Upper lobe of left lung (tissue), 6 donors: ENCODE measurements at regions not wholly inside any gene's neighbourhood (a gene's known extent, or its start where the extent isn't known, plus 50 kb on each side); places are given as distances from the start of the nearest gene placed in this dataset.

Experiments used
- ATAC-seq, 2 donors: fragments of 200-7000 bp; cut with Tn5 transposase; one replicate each; pipeline ENCODE4 v1.9.1; 2022; ENCODE audit warnings: mild to moderate bottlenecking in 2 of 2, moderate library complexity in 2 of 2; ENCODE audit not compliant: low FRiP score in 2 of 2
- DNase-seq, 2 donors: peaks; one replicate each; pipeline ENCODE4 v3.0.0-alpha.2; 2019 to 2020
- H3K27ac ChIP-seq, 4 donors: fragments of 200-600 bp; sonication (generic); one replicate each; pipeline ENCODE4 v1.5.1; 2016 to 2019
- H3K27me3 ChIP-seq, 4 donors: fragments of 200-600 bp; sonication (generic); one replicate each; pipeline ENCODE4 v1.5.1; 2017 to 2019
- H3K36me3 ChIP-seq, 4 donors: fragments of 200-600 bp; sonication (generic); one replicate each; pipeline ENCODE4 v1.5.1; 2016 to 2019
- H3K4me1 ChIP-seq, 4 donors: fragments of 200-600 bp; sonication (generic); one replicate each; pipeline ENCODE4 v1.5.1; 2018 to 2019
- H3K4me3 ChIP-seq, 4 donors: fragments of 200-600 bp; sonication (generic); one replicate each; pipeline ENCODE4 v1.5.1; 2017 to 2019; ENCODE audit warnings: mild to moderate bottlenecking in 2 of 4, moderate library complexity in 1 of 4
- H3K9me3 ChIP-seq, 4 donors: fragments of 200-600 bp; sonication (generic); one replicate each; pipeline ENCODE4 v1.5.1; 2018 to 2019
- EP300 ChIP-seq, 4 donors: sonication (generic); formaldehyde crosslinking; IDR thresholded peaks; one replicate each; pipeline ENCODE4 v1.5.1; 2017; ENCODE audit warnings: antibody characterized with exemption in 4 of 4, control low read depth in 2 of 4
- POLR2A ChIP-seq, 4 donors: fragments of 450-650 bp; IDR thresholded peaks; one replicate each; pipeline ENCODE4 v1.5.1; 2016 to 2017; ENCODE audit warnings: antibody characterized with exemption in 4 of 4, mild to moderate bottlenecking in 2 of 4
- POLR2AphosphoS5 ChIP-seq, 2 donors: sonication (generic); formaldehyde crosslinking; IDR thresholded peaks; one replicate each; pipeline ENCODE4 v1.5.1; 2017; ENCODE audit warnings: antibody characterized with exemption in 2 of 2
- WGBS, 2 donors: methylation state at CpG; one replicate each; pipeline ENCODE4 v1.1.5; 2017 to 2018; 5-methylcytosine and 5-hydroxymethylcytosine counted together
- TF ChIP-seq, protein P1 (sequence below), 6 experiments: fragments of 450-650 bp in 4 of 6; fragments of 200-600 bp in 2 of 6; sonication (generic) in 2 of 6; IDR thresholded peaks; one replicate each; pipeline ENCODE4 v1.5.1; 2016 to 2019; ENCODE audit warnings: antibody characterized with exemption in 6 of 6
- donor health status: DM: no; HTN: no; CAD: no; lungs with moderate emphysema.
- donor health status: DM: no; HTN: yes; CAD: no; lungs with severe emphysema.

- TF ChIP-seq POLR2A (IDR thresholded peaks at IDR 0.05) (no peak), EP300 (IDR thresholded peaks at IDR 0.05) (no peak), POLR2AphosphoS5 (IDR thresholded peaks at IDR 0.05) (no peak)
- TF ChIP-seq, protein P1, sequence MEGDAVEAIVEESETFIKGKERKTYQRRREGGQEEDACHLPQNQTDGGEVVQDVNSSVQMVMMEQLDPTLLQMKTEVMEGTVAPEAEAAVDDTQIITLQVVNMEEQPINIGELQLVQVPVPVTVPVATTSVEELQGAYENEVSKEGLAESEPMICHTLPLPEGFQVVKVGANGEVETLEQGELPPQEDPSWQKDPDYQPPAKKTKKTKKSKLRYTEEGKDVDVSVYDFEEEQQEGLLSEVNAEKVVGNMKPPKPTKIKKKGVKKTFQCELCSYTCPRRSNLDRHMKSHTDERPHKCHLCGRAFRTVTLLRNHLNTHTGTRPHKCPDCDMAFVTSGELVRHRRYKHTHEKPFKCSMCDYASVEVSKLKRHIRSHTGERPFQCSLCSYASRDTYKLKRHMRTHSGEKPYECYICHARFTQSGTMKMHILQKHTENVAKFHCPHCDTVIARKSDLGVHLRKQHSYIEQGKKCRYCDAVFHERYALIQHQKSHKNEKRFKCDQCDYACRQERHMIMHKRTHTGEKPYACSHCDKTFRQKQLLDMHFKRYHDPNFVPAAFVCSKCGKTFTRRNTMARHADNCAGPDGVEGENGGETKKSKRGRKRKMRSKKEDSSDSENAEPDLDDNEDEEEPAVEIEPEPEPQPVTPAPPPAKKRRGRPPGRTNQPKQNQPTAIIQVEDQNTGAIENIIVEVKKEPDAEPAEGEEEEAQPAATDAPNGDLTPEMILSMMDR (IDR thresholded peaks at IDR 0.05): no peak
- ATAC-seq (no peak), DNase-seq (no peak)
- no peaks in the 10 kb centered on the region for H3K9me3 ChIP-seq
- no peak overlapping the region for H3K27ac ChIP-seq
- H3K4me1 ChIP-seq: no peaks in the 10 kb centered on the region
- no peak overlapping the region for H3K4me3 ChIP-seq
- H3K27me3 ChIP-seq: no peaks in the 10 kb centered on the region
- 60 to 66% methylated on average over 4 of the region's 4 CpGs for WGBS, 2 donors
- no peaks in the 10 kb centered on the region for H3K36me3 ChIP-seq
Observed at GRCh38 chr13:103410002-103410401, 343.8 kb upstream of the SLC10A2 start.

- Histone ChIP-seq H3K27me3 (no peaks in the 10 kb centered on the region), H3K27ac (no peak overlapping the region), H3K4me1 (no peaks in the 10 kb centered on the region), H3K9me3 (no peaks in the 10 kb centered on the region), H3K36me3 (no peaks in the 10 kb centered on the region), H3K4me3 (no peak overlapping the region)
- TF ChIP-seq POLR2AphosphoS5 (IDR thresholded peaks at IDR 0.05): no peak
- TF ChIP-seq, protein P1 (IDR thresholded peaks at IDR 0.05): no peak
- TF ChIP-seq EP300 (IDR thresholded peaks at IDR 0.05): no peak
- no peak for TF ChIP-seq POLR2A (IDR thresholded peaks at IDR 0.05)
- DNase-seq (no peak), ATAC-seq (no peak)
- 77 to 78% methylated on average over 5 of the region's 5 CpGs for WGBS, 2 donors
Observed at GRCh38 chr13:103406967-103407366, 340.8 kb upstream of the SLC10A2 start.

GRCh38 chr13:103405297-103405696 is 339.1 kb upstream of the SLC10A2 start:
- DNase-seq: no peak
- Histone ChIP-seq H3K27me3 (no peaks in the 10 kb centered on the region), H3K9me3 (no peaks in the 10 kb centered on the region), H3K4me1 (no peaks in the 10 kb centered on the region), H3K36me3 (no peaks in the 10 kb centered on the region), H3K4me3 (no peak overlapping the region), H3K27ac (no peak overlapping the region)
- ATAC-seq: no peak
- 51 to 63% methylated on average over 2 of the region's 2 CpGs for WGBS, 2 donors
- TF ChIP-seq POLR2AphosphoS5 (IDR thresholded peaks at IDR 0.05) (no peak), POLR2A (IDR thresholded peaks at IDR 0.05) (no peak), EP300 (IDR thresholded peaks at IDR 0.05) (no peak)
- TF ChIP-seq, protein P1 (IDR thresholded peaks at IDR 0.05): no peak

GRCh38 chr13:103403814-103404213 is 337.6 kb upstream of the SLC10A2 start:
- H3K27ac ChIP-seq: no peak overlapping the region
- H3K4me3 ChIP-seq: no peak overlapping the region
- ATAC-seq (no peak), DNase-seq (no peak)
- H3K36me3 ChIP-seq: no peaks in the 10 kb centered on the region
- H3K9me3 ChIP-seq: no peaks in the 10 kb centered on the region
- TF ChIP-seq POLR2AphosphoS5 (IDR thresholded peaks at IDR 0.05) (no peak), EP300 (IDR thresholded peaks at IDR 0.05) (no peak), POLR2A (IDR thresholded peaks at IDR 0.05) (no peak)
- TF ChIP-seq, protein P1 (IDR thresholded peaks at IDR 0.05): no peak
- H3K4me1 ChIP-seq: no peaks in the 10 kb centered on the region
- H3K27me3 ChIP-seq: no peaks in the 10 kb centered on the region
- WGBS, 2 donors: 33 to 56% methylated on average over 1 of the region's 1 CpG

- no peak for DNase-seq
- Histone ChIP-seq H3K27ac (no peak overlapping the region), H3K27me3 (no peaks in the 10 kb centered on the region), H3K4me3 (no peak overlapping the region), H3K4me1 (no peaks in the 10 kb centered on the region), H3K36me3 (no peaks in the 10 kb centered on the region), H3K9me3 (no peaks in the 10 kb centered on the region)
- no peak for ATAC-seq
- TF ChIP-seq EP300 (IDR thresholded peaks at IDR 0.05) (no peak), POLR2A (IDR thresholded peaks at IDR 0.05) (no peak), POLR2AphosphoS5 (IDR thresholded peaks at IDR 0.05) (no peak)
- TF ChIP-seq, protein P1 (IDR thresholded peaks at IDR 0.05): no peak
- WGBS, 2 donors: 87 to 93% methylated on average over 4 of the region's 4 CpGs
Observed at GRCh38 chr13:103403148-103403740, 337.0 kb upstream of the SLC10A2 start.
